Stomach (tissue), 4 donors: ENCODE measurements at regions not wholly inside any gene's neighbourhood (a gene's known extent, or its start where the extent isn't known, plus 50 kb on each side); places are given as distances from the start of the nearest gene placed in this dataset.

Experiments
- CTCF ChIP-seq, 7 experiments: fragments of 450-650 bp in 4 of 7; fragments of 200-600 bp in 3 of 7; sonication (generic) in 3 of 7; IDR thresholded peaks; one replicate each; pipeline ENCODE4 v1.5.1; 2016 to 2019; ENCODE audit warnings: antibody characterized with exemption in 7 of 7, control low read depth in 2 of 7, mild to moderate bottlenecking in 1 of 7
- POLR2AphosphoS5 ChIP-seq, 3 donors: sonication (generic); formaldehyde crosslinking; IDR thresholded peaks; one replicate each; pipeline ENCODE4 v1.6.1; 2016; ENCODE audit warnings: antibody characterized with exemption in 3 of 3

- TF ChIP-seq CTCF (IDR thresholded peaks at IDR 0.05): no peak
- no peak for TF ChIP-seq POLR2AphosphoS5 (IDR thresholded peaks at IDR 0.05)
Observed at GRCh38 chr10:124283949-124284250, 134.8 kb downstream of the OAT start.
